ENCODE measurements at regions not wholly inside any gene's neighbourhood (a gene's known extent, or its start where the extent isn't known, plus 50 kb on each side); places are given as distances from the start of the nearest gene placed in this dataset.

- DNase-seq (ENCODE audit: low read depth, low spot score): no peak
These were observed 1536.3 kb downstream of the FAM181B start for GRCh38 chr11:81197396-81197795.

- DNase-seq (ENCODE audit: low read depth, low spot score): no peak
These were observed 1541.1 kb downstream of the FAM181B start for GRCh38 chr11:81192516-81192915.

- DNase-seq (ENCODE audit: low read depth, low spot score): no peak
These were observed 1543.1 kb downstream of the FAM181B start for GRCh38 chr11:81190546-81190945.

- peak; percentile 3 for DNase-seq (ENCODE audit: low read depth, low spot score)
These were observed 1546.6 kb downstream of the FAM181B start for GRCh38 chr11:81187033-81187432.

- no peak for DNase-seq (ENCODE audit: low read depth, low spot score)
These were observed 1558.9 kb downstream of the FAM181B start for GRCh38 chr11:81174646-81175330.

- DNase-seq (ENCODE audit: low read depth, low spot score): no peak
These were observed 1568.5 kb downstream of the FAM181B start for GRCh38 chr11:81165164-81165563.

- no peak for DNase-seq (ENCODE audit: low read depth, low spot score)
These were observed 1573.8 kb downstream of the FAM181B start for GRCh38 chr11:81159900-81160299.

GRCh38 chr11:81135570-81135969 lies 1598.1 kb downstream of the FAM181B start:
- no peak for DNase-seq (ENCODE audit: low read depth, low spot score)

- DNase-seq (ENCODE audit: low read depth, low spot score): no peak
These were observed 1604.0 kb downstream of the FAM181B start for GRCh38 chr11:81129618-81130017.

- DNase-seq (ENCODE audit: low read depth, low spot score): no peak
These were observed 1620.9 kb downstream of the FAM181B start for GRCh38 chr11:81112718-81113117.

- no peak for DNase-seq (ENCODE audit: low read depth, low spot score)
These were observed 1629.6 kb downstream of the FAM181B start for GRCh38 chr11:81104051-81104450.

- DNase-seq (ENCODE audit: low read depth, low spot score): no peak
These were observed 1635.2 kb downstream of the FAM181B start for GRCh38 chr11:81098471-81098870.

GRCh38 chr11:81092522-81092921 lies 1641.1 kb downstream of the FAM181B start:
- DNase-seq (ENCODE audit: low read depth, low spot score): no peak

GRCh38 chr11:81089242-81089641 lies 1644.4 kb downstream of the FAM181B start:
- DNase-seq (ENCODE audit: low read depth, low spot score): no peak

GRCh38 chr11:81080476-81080875 lies 1639.6 kb upstream of the TENM4 start:
- no peak for DNase-seq (ENCODE audit: low read depth, low spot score)

GRCh38 chr11:81072273-81072672 lies 1631.4 kb upstream of the TENM4 start:
- DNase-seq (ENCODE audit: low read depth, low spot score): no peak

- peak; percentile 16 for DNase-seq (ENCODE audit: low read depth, low spot score)
These were observed 1630.8 kb upstream of the TENM4 start for GRCh38 chr11:81071606-81072005.

GRCh38 chr11:81070948-81071347 lies 1630.1 kb upstream of the TENM4 start:
- DNase-seq (ENCODE audit: low read depth, low spot score): no peak

GRCh38 chr11:81059356-81059755 lies 1618.5 kb upstream of the TENM4 start:
- DNase-seq (ENCODE audit: low read depth, low spot score): peak; percentile 11

GRCh38 chr11:81052344-81053158 lies 1611.7 kb upstream of the TENM4 start:
- no peak for DNase-seq (ENCODE audit: low read depth, low spot score)

GRCh38 chr11:81039916-81040524 lies 1599.2 kb upstream of the TENM4 start:
- no peak for DNase-seq (ENCODE audit: low read depth, low spot score)

- DNase-seq (ENCODE audit: low read depth, low spot score): no peak
These were observed 1595.5 kb upstream of the TENM4 start for GRCh38 chr11:81036168-81036870.
